Right lobe of liver (tissue), 6 donors: ENCODE measurements at regions not wholly inside any gene's neighbourhood (a gene's known extent, or its start where the extent isn't known, plus 50 kb on each side); places are given as distances from the start of the nearest gene placed in this dataset.
"Not testable (repeated sequence)": the region's sequence is repeated elsewhere in the genome, so short reads cannot be mapped to it uniquely, and the experiment has no call there.

Experiments
- ATAC-seq, 4 donors: fragments of 200-7000 bp; cut with Tn5 transposase; one replicate each; pipeline ENCODE4 v1.9.1; 2020; ENCODE audit warnings: mild to moderate bottlenecking in 4 of 4, moderate library complexity in 4 of 4
- DNase-seq, 3 donors: peaks; one replicate each; pipeline ENCODE4 v3.0.0-alpha.2; 2020
- H3K27ac ChIP-seq, 3 donors: fragments of 200-600 bp; one replicate each; pipeline ENCODE4 v1.8.0; 2022
- H3K27me3 ChIP-seq, 2 donors: fragments of 200-600 bp; one replicate each; pipeline ENCODE4 v1.8.0; 2022
- H3K36me3 ChIP-seq, 4 donors: fragments of 200-600 bp; sonication (generic) in 1 of 4; one replicate each; pipeline versions ENCODE4 v1.5.1 to v1.8.0; 2017 to 2022; ENCODE audit warnings: control low read depth in 1 of 4
- H3K4me1 ChIP-seq, 4 donors: fragments of 200-600 bp; sonication (generic) in 1 of 4; one replicate each; pipeline versions ENCODE4 v1.5.1 to v1.8.0; 2017 to 2022; ENCODE audit warnings: control low read depth in 1 of 4
- H3K4me3 ChIP-seq, 3 donors: fragments of 200-600 bp; one replicate each; pipeline ENCODE4 v1.8.0; 2022
- H3K9me3 ChIP-seq, 4 donors: fragments of 200-600 bp; sonication (generic) in 1 of 4; one replicate each; pipeline versions ENCODE4 v1.5.1 to v1.8.0; 2017 to 2022; ENCODE audit warnings: control low read depth in 1 of 4
- CTCF ChIP-seq, 4 donors: fragments of 200-600 bp in 3 of 4; fragments of 450-650 bp in 1 of 4; IDR thresholded peaks; one replicate each; pipeline versions ENCODE4 v1.5.1 to v1.8.0; 2016 to 2022; ENCODE audit warnings: antibody characterized with exemption in 4 of 4, mild to moderate bottlenecking in 2 of 4
- POLR2A ChIP-seq: fragments of 450-650 bp; IDR thresholded peaks from one replicate; pipeline ENCODE4 v1.6.1; 2017; ENCODE audit warnings: antibody characterized with exemption, mild to moderate bottlenecking
- WGBS: methylation state at CpG from one replicate; pipeline ENCODE4 v1.1.6; 2018; ENCODE audit warnings: low coverage, low lambda C conversion rate; ENCODE audit not compliant: insufficient coverage; ENCODE audit errors: missing lambda C conversion rate; 5-methylcytosine and 5-hydroxymethylcytosine counted together
- intact Hi-C, 2 donors: fragments of 100-400 bp; cut with DNase I; formaldehyde crosslinking; loops; one replicate each; pipeline versions ENCODE4 v1.11.2 to v1.14.1; 2022
- donor health status: DM: no; HTN: yes; CAD: no.
- donor health status: DM: no; HTN: no; CAD: no.
- donor health status: DM: no; HTN: no; CAD: no.
- donor health status: DM: no; HTN: yes; CAD: no.
- donor health status: DM: no; HTN: yes; CAD: no.

- Histone ChIP-seq H3K27ac (no peak overlapping the region), H3K36me3 (no peaks in the 10 kb centered on the region), H3K9me3 (no peaks in the 10 kb centered on the region), H3K4me3 (no peak overlapping the region), H3K4me1 (no peaks in the 10 kb centered on the region), H3K27me3 (no peaks in the 10 kb centered on the region)
- 46% methylated on average over 12 of the region's 12 CpGs for WGBS
- intact Hi-C loops, result no loop called here
- no peak for TF ChIP-seq POLR2A
- no peak for TF ChIP-seq CTCF (IDR thresholded peaks at IDR 0.05)
- ATAC-seq (no peak), DNase-seq (no peak)
Measured at GRCh38 chr2:58479535-58480140, 238.5 kb upstream of the FANCL start.

DNA sequence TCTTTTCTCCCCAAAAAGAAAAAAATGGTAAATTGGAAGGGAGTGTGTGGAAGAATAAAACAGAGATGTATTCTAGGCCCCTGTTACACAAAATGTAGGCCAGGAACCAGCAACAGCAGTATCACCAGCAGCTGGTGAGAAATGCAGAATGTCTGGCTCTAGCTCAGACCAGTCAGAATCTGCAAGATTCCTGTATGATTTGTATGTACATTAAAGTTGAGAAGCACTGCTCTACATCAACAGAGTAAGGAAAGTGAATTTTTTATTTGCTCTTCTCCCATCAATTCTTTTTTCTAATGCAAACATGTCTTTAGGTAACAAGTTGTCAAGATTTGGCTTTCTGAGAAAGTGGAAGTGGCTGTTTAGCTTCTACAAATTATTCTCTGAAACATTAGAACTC is 235.4 kb upstream of the FANCL start:
- Histone ChIP-seq H3K27me3 (no peaks in the 10 kb centered on the region), H3K4me3 (no peak overlapping the region), H3K9me3 (no peaks in the 10 kb centered on the region), H3K27ac (no peak overlapping the region), H3K36me3 (no peaks in the 10 kb centered on the region), H3K4me1 (no peaks in the 10 kb centered on the region)
- DNase-seq (no peak), ATAC-seq (no peak)
- intact Hi-C loops, result no loop called here
- TF ChIP-seq CTCF (IDR thresholded peaks at IDR 0.05) (no peak), POLR2A (no peak)

GRCh38 chr2:58475756-58476155 is 234.6 kb upstream of the FANCL start:
- Histone ChIP-seq H3K27me3 (no peaks in the 10 kb centered on the region), H3K9me3 (no peaks in the 10 kb centered on the region), H3K36me3 (no peaks in the 10 kb centered on the region), H3K4me3 (no peak overlapping the region), H3K4me1 (no peaks in the 10 kb centered on the region), H3K27ac (no peak overlapping the region)
- DNase-seq (no peak), ATAC-seq (no peak)
- no peak for TF ChIP-seq POLR2A
- TF ChIP-seq CTCF (IDR thresholded peaks at IDR 0.05), result no peak
- 37% methylated on average over 2 of the region's 2 CpGs for WGBS
- intact Hi-C loops, result no loop called here

GRCh38 chr2:58473165-58473564 is 232.0 kb upstream of the FANCL start:
- H3K9me3 ChIP-seq, result no peaks in the 10 kb centered on the region
- no peak overlapping the region for H3K27ac ChIP-seq
- ATAC-seq (no peak), DNase-seq (no peak)
- no peak overlapping the region for H3K4me3 ChIP-seq
- no peaks in the 10 kb centered on the region for H3K27me3 ChIP-seq
- intact Hi-C loops, result no loop called here
- TF ChIP-seq CTCF (IDR thresholded peaks at IDR 0.05) (no peak), POLR2A (no peak)
- no peaks in the 10 kb centered on the region for H3K36me3 ChIP-seq
- no peaks in the 10 kb centered on the region for H3K4me1 ChIP-seq
- WGBS, result 53% methylated on average over 4 of the region's 4 CpGs

DNA sequence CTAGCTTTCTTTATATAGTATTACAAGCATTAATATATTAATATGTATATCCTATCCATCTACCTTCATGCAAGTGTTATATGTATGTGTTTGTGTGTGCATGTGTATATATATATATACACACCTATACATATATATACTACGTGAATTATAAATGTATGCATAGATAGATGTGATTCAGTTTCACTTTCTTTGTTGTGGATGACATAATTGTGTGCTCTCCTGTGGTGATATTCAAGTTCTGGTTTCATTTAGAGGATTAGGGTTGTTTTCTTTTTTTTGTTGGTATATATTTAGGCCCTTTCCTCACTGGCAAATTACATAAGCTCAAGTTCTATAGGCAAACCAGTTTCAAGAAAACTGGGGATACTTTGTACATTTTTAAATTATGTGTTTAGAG is 225.7 kb upstream of the FANCL start:
- Histone ChIP-seq H3K4me1 (no peaks in the 10 kb centered on the region), H3K9me3 (no peaks in the 10 kb centered on the region), H3K27me3 (no peaks in the 10 kb centered on the region), H3K36me3 (no peaks in the 10 kb centered on the region), H3K4me3 (no peak overlapping the region), H3K27ac (no peak overlapping the region)
- TF ChIP-seq POLR2A, result no peak
- TF ChIP-seq CTCF (IDR thresholded peaks at IDR 0.05), result no peak
- WGBS, result 54% methylated on average over 1 of the region's 1 CpG
- intact Hi-C loops, result no loop called here
- ATAC-seq (no peak), DNase-seq (no peak)

DNA sequence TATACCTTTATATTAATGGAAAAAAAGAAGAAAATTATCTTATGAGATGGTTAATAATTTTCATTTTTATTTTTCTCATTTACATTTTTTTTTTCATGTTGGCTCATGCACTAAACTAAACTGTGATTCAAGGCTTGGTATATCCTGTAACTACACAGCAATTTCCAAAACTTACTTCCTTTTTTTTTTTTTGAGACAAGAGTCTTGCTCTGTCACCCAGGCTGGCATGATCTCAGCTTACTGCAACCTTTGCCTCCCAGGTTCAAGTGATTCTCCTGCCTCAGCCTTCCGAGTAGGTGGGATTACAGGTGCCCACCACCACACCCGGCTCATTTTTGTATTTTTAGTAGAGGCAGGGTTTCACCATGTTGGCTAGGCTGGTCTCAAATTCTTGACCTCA is 224.9 kb upstream of the FANCL start:
- H3K27ac ChIP-seq, H3K4me3 ChIP-seq, H3K27me3 ChIP-seq, H3K9me3 ChIP-seq, H3K36me3 ChIP-seq, intact Hi-C loops, DNase-seq, H3K4me1 ChIP-seq, ATAC-seq: not testable (repeated sequence)
- WGBS, result 27% methylated on average over 2 of the region's 2 CpGs
